NCI-H1105 treated with DMSO at 0.1 percent for 48 hours (cell line): ENCODE measurements at regions not wholly inside any gene's neighbourhood (a gene's known extent, or its start where the extent isn't known, plus 50 kb on each side); places are given as distances from the start of the nearest gene placed in this dataset.
"Not testable (repeated sequence)": the region's sequence is repeated elsewhere in the genome, so short reads cannot be mapped to it uniquely, and the experiment has no call there.

Experiments
- DNase-seq: peaks from one replicate; lab custom pipeline; 2025; lab: John Stamatoyannopoulos, UW

- not testable (repeated sequence) for DNase-seq
Measured at GRCh38 chr4:86413426-86413825, 53.6 kb upstream of the MAPK10 start.

DNA sequence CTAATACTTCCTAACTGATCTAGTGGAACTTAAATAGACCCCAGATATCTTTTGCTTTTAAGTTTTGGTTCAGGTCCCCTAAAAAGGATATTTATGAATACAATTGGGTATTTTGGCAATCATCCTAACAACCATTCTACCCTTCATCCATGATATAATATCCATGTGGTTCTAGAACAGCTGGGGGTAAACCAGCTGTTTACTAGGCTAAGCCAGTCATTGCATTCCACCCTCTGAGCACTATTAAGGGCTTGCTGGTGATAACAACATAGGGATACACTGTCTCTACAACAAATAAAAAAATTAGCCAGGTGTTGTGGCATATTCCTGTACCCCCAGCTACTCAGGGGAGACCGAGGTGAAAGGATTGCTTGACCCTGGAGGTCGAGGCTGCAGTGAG is 54.8 kb upstream of the MAPK10 start:
- no peak for DNase-seq

- DNase-seq: no peak
Measured at GRCh38 chr4:86416081-86416480, 56.2 kb upstream of the MAPK10 start.

GRCh38 chr4:86421461-86421860 is 61.6 kb upstream of the MAPK10 start:
- no peak for DNase-seq

DNA sequence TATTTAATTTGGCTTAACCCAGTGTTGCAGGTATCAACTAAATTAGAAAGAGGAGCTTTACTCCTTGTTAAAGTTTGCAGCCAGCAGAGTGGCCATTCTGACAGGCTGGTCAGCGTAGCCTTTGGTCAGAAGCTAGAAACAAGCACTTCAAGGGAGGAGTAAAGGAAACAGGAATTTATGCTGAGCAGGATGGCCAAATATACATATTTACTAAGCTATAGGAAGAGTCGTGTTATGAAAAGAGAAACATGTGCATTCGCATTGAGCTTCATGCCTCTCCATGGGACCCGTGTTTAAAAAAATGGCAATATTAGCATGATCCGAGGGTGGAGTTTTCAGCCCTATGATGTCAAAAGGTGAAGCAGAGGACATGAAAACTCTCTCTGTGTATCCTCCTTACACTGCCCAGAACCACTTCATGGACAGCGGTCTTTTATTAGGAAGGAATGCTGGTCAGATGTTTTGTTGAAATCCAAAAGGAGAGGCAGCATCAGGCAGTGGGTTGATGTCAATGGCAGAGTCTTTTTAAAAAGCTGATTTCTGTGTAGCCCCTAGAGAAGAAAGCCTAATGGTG is 71.8 kb upstream of the MAPK10 start:
- DNase-seq: no peak

- peak; percentile 3 for DNase-seq
Measured at GRCh38 chr4:86432559-86433134, 72.8 kb upstream of the MAPK10 start.

DNA sequence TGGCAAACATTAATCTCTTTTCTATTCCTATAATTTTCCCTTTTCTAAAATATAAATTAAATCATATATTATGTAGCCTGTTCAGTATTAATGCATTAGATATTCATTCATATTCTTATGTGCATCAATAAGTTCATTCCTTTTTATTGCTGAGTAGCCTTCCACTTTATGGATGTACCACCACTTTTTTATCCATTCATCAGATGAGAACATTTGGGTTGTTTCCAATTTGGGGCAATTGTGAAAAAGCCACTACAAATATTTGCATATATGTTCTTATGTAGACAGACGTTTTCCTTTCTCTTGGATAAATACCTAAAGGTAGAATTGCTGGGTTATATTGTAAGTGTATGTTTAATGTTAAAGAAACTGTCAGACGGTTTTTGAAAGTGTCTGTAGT is 79.4 kb upstream of the MAPK10 start:
- DNase-seq: no peak

DNA sequence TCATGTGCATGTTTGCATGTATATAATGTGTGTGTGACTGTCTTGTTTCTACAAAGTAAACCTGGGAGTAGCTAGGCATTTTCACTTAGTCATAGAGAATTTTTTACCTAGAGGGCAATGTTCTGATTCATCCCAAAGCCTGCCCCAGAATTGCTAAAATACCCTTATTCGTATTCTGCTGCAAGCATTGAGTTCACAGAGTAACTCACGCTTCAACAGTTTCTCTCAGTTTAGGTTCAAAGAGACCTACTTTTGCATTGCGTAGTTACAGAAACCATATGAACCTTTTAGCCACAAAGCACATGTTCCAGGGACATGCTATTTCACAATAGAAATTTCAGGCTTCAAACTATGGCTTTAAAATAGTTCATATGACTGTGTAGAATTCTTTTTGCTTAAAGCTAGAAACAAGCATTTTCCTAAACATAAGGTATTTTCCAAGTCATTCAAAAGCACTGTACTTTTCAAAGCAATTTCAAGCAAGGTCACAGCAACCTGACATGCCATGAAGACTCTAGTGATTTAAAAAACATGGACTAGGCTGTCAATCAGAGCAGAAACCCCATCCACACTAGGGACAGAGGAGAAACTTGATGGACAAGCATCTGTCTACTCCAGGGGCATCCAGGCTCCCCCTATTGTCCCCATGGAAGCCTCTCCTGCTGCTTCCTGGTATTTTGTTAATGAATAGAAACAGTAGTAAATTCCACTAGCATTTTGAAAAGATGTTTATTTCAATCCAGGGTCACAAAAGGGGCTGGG is 81.5 kb upstream of the MAPK10 start:
- no peak for DNase-seq

DNA sequence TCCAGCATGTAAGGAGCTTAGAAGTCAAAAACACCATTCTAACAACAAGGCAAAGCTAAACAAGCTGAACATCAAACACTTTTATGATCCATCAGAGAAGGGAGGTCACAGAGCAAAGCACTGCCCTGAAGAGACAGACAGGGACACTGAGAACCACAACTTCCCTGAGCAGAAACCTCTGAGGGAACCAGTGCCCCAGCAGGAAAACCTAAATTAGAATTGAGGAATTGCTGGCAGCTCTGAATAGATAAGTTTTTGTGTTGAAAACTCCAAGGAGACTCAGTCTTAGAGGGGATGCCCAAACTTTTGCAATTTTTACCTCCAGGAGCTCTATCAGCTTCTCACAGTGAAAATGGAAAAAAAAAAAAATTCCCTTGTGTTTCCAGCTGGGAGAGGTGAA is 83.0 kb upstream of the MAPK10 start:
- DNase-seq: no peak

GRCh38 chr4:86443495-86443894 is 83.6 kb upstream of the MAPK10 start:
- DNase-seq: no peak

DNA sequence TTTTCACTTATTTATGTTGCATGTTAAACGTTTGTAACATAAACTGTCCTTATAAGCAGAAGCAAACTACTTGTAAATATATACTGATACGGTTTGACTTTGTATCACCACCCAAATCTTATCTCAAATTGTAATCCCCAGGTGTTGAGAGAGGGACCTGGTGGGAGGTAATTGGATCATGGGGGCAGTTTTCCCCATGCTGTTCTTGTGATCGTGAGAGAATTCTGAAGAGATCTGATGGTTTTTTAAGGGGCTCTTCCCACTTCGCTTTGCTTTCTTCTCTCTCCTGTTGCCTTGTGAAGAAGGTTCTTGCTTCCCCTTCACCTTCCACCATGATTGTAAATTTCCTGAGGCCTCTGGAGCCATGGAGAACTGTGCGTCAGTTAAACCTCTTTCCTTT is 87.1 kb upstream of the MAPK10 start:
- no peak for DNase-seq

DNA sequence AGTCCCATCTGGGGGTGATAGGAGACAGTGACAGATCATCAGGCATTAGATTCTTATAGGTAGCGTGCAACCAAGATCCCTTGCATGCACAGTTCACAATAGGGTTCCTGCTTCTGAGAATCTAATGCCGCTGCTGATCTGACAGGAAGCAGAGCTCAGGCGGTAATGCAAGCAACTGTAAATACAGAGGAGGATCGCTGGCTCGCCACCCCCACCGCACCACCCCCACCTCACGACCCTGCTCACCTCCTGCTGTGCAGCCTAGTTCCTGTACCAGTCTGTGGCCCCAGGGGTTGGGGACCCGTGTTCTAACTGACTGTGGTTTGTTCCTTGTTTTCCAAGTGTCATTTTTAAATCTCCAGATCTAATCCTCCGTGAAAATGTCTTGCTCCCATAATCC is 89.0 kb upstream of the MAPK10 start:
- DNase-seq: no peak

DNA sequence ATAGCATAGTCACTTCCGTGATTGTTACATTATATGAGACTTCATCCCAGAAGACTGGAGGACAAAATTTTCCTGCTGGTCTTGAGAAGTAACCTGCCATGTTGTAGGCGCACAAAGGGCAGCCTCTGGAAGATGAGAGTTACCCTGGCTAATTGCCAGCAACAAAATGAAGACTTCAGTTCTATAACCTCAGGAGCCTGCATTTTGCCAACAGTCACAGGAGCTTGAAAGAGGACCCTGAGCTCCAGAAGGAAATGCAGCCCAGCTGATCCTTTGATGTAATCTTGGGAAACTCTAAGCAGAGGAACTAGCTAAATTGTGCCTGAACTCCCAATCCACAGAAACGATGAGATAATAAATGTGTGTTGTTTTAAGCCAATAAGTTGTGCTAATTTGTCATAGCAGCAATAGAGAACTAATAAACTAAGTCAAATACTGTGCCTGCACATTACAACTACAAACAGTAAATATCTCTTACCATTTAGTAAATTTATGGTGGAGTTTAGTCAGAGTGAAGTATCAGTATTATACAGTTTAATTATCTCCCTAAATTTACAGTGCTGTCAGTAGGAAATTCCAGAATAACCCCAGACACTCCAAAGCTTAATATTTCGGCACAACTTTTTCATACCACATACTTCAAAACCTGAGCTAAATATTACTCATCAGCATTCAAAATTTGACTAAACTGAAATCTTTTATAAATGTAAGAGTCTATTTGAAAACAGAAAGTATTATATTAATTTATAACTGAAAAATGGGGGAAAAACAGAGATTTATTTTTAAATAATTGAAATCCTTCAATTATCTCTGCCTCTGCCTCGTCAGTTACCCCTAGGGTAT is 90.1 kb upstream of the MAPK10 start:
- DNase-seq: peak; percentile 12

DNA sequence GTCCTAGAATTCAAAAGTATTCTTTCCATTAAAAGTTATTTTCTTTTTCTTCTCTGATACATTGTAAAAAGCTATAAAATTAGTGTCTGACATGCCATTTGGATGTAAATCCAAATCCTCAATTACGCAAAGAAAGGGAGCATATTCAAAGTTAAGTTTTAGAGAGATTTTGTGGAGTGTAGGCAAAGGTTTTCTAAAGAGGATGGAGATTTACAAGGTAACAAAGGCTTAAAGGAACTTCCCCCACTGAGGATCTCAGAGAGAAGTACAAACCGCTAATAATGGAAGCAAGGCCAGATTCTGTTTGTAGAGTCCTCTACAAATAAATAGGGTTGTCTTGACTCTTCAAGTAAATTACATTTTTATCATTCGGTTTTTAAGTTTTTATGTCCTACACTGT is 91.0 kb upstream of the MAPK10 start:
- no peak for DNase-seq

- peak; percentile 54 for DNase-seq
Measured at GRCh38 chr4:86451560-86452330, 91.9 kb upstream of the MAPK10 start.

DNA sequence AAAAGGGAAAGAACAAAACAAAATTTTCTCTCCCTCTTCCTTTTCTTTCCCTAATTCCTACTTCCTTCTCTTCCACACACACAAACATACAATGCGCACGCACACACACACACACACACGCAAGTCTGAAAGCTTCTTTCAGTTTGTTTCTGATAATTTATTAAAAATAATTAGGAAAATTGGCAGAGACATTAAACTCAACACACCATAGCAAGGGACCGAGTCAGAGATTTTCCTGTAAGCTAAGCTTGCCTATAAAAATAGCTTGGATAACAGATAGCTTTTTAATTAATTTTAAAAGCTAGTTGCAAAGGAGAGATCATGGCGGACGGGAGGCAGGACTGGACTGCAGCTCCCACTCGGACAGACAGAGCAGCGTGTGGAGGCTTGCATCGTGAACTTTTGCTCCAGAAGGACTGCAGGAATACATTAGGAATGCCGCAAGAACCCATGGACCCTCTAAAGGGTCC is 92.6 kb upstream of the MAPK10 start:
- DNase-seq: peak; percentile 44

GRCh38 chr4:86452924-86453531 is 93.2 kb upstream of the MAPK10 start:
- DNase-seq: peak; percentile 53

DNA sequence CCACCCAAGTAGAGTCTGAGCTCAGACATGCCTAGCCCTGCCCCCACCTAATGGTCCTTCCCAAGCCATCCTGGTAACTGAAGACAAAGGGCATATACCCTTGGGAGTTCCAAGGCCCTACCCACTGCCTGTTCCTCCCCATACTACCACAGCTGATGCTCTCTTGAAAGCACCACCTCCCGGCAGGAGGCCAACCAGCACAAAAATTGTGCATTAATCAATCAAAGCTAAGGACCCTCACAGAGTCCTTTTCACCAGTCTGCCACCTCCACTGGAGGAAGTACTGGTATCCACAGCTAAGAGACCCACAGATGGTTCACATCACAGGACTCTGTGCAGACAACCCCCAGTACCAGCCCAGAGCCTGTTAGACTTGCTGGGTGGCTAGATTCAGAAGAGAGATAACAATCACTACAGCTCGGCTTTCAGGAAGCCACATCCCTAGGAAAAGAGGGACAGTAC is 93.8 kb upstream of the MAPK10 start:
- DNase-seq: peak; percentile 57

DNA sequence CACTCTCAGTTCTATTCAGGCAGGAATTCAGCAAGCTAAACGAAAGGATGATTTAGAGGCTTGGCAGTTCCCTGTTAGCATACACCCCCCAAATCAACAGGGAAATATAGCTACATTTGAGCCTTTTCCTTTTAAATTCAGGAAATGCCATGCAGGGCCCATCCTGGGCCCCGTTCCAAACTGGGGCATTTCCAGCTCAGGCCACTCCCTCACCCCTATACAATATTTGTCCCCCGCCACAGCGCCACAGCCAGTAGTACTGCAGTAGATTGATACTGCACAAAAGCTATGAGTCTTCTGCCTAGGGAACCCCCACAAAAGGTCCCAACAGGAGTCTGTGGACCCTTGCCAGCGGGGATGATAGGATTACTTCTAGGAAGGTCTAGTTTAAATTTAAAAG is 102.0 kb upstream of the MAPK10 start:
- no peak for DNase-seq

- no peak for DNase-seq
Measured at GRCh38 chr4:86472377-86473019, 112.6 kb upstream of the MAPK10 start.

DNA sequence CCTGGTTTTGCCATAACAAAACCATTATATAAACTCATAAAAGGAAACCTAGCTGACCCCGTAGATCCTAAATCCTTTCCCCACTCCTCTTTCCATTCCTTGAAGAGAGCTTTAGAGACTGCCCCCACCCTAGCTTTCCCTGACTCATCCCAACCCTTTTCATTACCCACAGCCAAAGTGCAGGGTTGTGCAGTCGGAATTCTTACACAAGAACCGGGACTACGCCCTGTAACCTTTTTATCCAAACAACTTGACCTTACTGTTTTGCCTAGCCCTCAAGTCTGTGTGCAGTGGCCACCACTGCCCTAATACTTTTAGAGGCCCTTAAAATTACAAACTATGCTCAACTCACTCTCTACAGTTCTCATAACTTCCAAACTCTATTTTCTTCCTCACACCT is 116.0 kb upstream of the PTPN13 start:
- DNase-seq: not testable (repeated sequence)
